CD4-positive, CD25-positive, alpha-beta regulatory T cell (primary cell): ENCODE measurements at regions not wholly inside any gene's neighbourhood (a gene's known extent, or its start where the extent isn't known, plus 50 kb on each side); places are given as distances from the start of the nearest gene placed in this dataset.
A peak's percentile ranks its signal among the peaks of the same experiment; 100 is the strongest.
"Not testable (repeated sequence)": the region's sequence is repeated elsewhere in the genome, so short reads cannot be mapped to it uniquely, and the experiment has no call there.

Source experiments
- ATAC-seq, 2 donors: fragments of 150-1000 bp; cut with Tn5 transposase; one replicate each; pipeline ENCODE4 v1.10.0; 2021; ENCODE audit warnings: low read depth in 2 of 2, moderate number of reproducible peaks in 2 of 2, moderate library complexity in 1 of 2
- DNase-seq, 3 donors: peaks; one replicate each; pipeline versions ENCODE4 v3.0.0 to v3.0.0-alpha.2; 2012 to 2022; ENCODE audit warnings: mixed read lengths in 1 of 3
- H3K27ac ChIP-seq: one replicate; pipeline ENCODE4 v1.7.0; 2013; ENCODE audit warnings: mild to moderate bottlenecking, low read length; ENCODE audit not compliant: insufficient read depth, poor library complexity, severe bottlenecking
- H3K27me3 ChIP-seq: one replicate; pipeline ENCODE4 v1.7.0; 2013; ENCODE audit warnings: low read length; ENCODE audit not compliant: control insufficient read depth, insufficient read depth
- H3K36me3 ChIP-seq: one replicate; pipeline ENCODE4 v1.7.0; 2013; ENCODE audit warnings: mild to moderate bottlenecking, low read length, moderate library complexity; ENCODE audit not compliant: control insufficient read depth, insufficient read depth
- H3K4me1 ChIP-seq: 2 replicates; pipeline ENCODE4 v1.7.0; 2013; ENCODE audit warnings: mild to moderate bottlenecking, low read length; ENCODE audit not compliant: insufficient read depth, control insufficient read depth, poor library complexity, severe bottlenecking
- H3K4me3 ChIP-seq: one replicate; pipeline ENCODE4 v1.7.0; 2013; ENCODE audit warnings: low read depth, mild to moderate bottlenecking, low read length, moderate library complexity
- H3K9me3 ChIP-seq, 2 experiments: 1 replicate in 1 of 2; 2 replicates in 1 of 2; pipeline ENCODE4 v1.7.0; 2013; ENCODE audit warnings: low read length in 2 of 2, mild to moderate bottlenecking in 1 of 2, moderate library complexity in 1 of 2; ENCODE audit not compliant: control insufficient read depth in 2 of 2
- H3K27ac Mint-ChIP-seq, 3 donors: one replicate each; pipeline ENCODE4 v1.8.0; 2020 to 2022; ENCODE audit warnings: mild to moderate bottlenecking in 3 of 3, mixed read lengths in 3 of 3, moderate library complexity in 2 of 3
- H3K27me3 Mint-ChIP-seq: one replicate; pipeline ENCODE4 v1.8.0; 2022; ENCODE audit warnings: mild to moderate bottlenecking, mixed read lengths
- H3K36me3 Mint-ChIP-seq: one replicate; pipeline ENCODE4 v1.8.0; 2020; ENCODE audit warnings: mixed read lengths
- H3K4me1 Mint-ChIP-seq, 4 donors: one replicate each; pipeline ENCODE4 v1.8.0; 2020 to 2022; ENCODE audit warnings: mixed read lengths in 4 of 4, mild to moderate bottlenecking in 1 of 4
- H3K4me3 Mint-ChIP-seq, 4 donors: one replicate each; pipeline ENCODE4 v1.8.0; 2020 to 2022; ENCODE audit warnings: mild to moderate bottlenecking in 4 of 4, mixed read lengths in 4 of 4, moderate library complexity in 3 of 4
- H3K9me3 Mint-ChIP-seq, 7 donors: one replicate each; pipeline ENCODE4 v1.8.0; 2020 to 2022; ENCODE audit warnings: mixed read lengths in 7 of 7, mild to moderate bottlenecking in 3 of 7, moderate library complexity in 2 of 7

- not testable (repeated sequence) for H3K4me3 ChIP-seq, H3K27me3 Mint-ChIP-seq, H3K27ac ChIP-seq, H3K27ac Mint-ChIP-seq, H3K4me3 Mint-ChIP-seq, H3K4me1 ChIP-seq, H3K4me1 Mint-ChIP-seq, H3K9me3 ChIP-seq, ATAC-seq, H3K36me3 ChIP-seq, H3K9me3 Mint-ChIP-seq, H3K36me3 Mint-ChIP-seq, H3K27me3 ChIP-seq, DNase-seq
These were observed 63.1 kb downstream of the TRIM43 start for GRCh38 chr2:95654897-95655296.

- not testable (repeated sequence) for H3K4me3 ChIP-seq, H3K27me3 Mint-ChIP-seq, H3K9me3 ChIP-seq, H3K36me3 ChIP-seq, DNase-seq, H3K36me3 Mint-ChIP-seq, H3K9me3 Mint-ChIP-seq, ATAC-seq, H3K4me3 Mint-ChIP-seq, H3K27me3 ChIP-seq, H3K27ac Mint-ChIP-seq, H3K4me1 ChIP-seq, H3K27ac ChIP-seq, H3K4me1 Mint-ChIP-seq
These were observed 64.8 kb downstream of the TRIM43 start for GRCh38 chr2:95656553-95656952.

GRCh38 chr2:95657937-95658336 is 66.1 kb downstream of the TRIM43 start:
- not testable (repeated sequence) for H3K27ac Mint-ChIP-seq, H3K4me3 Mint-ChIP-seq, H3K4me1 Mint-ChIP-seq, H3K27me3 ChIP-seq, DNase-seq, H3K4me1 ChIP-seq, H3K36me3 ChIP-seq, H3K4me3 ChIP-seq, H3K36me3 Mint-ChIP-seq, H3K9me3 Mint-ChIP-seq, H3K27ac ChIP-seq, H3K9me3 ChIP-seq, ATAC-seq
- H3K27me3 Mint-ChIP-seq, result peaks cover 12% of the 10 kb centered on the region

- not testable (repeated sequence) for H3K36me3 ChIP-seq, H3K36me3 Mint-ChIP-seq, H3K27ac Mint-ChIP-seq, H3K9me3 ChIP-seq, H3K4me1 Mint-ChIP-seq, DNase-seq, H3K4me1 ChIP-seq, H3K27ac ChIP-seq, H3K9me3 Mint-ChIP-seq, H3K4me3 Mint-ChIP-seq, H3K27me3 ChIP-seq, H3K4me3 ChIP-seq, ATAC-seq
- H3K27me3 Mint-ChIP-seq, result peaks cover 17% of the 10 kb centered on the region
These were observed 69.2 kb downstream of the TRIM43 start for GRCh38 chr2:95660766-95661562.

GRCh38 chr2:95663471-95664441 is 72.0 kb downstream of the TRIM43 start:
- ATAC-seq, H3K4me1 Mint-ChIP-seq, H3K4me3 ChIP-seq, H3K27ac Mint-ChIP-seq, DNase-seq, H3K36me3 ChIP-seq, H3K4me1 ChIP-seq, H3K9me3 ChIP-seq, H3K27me3 ChIP-seq, H3K4me3 Mint-ChIP-seq, H3K27ac ChIP-seq, H3K9me3 Mint-ChIP-seq, H3K36me3 Mint-ChIP-seq: not testable (repeated sequence)
- peaks cover 10% of the 10 kb centered on the region for H3K27me3 Mint-ChIP-seq

GRCh38 chr2:95666636-95667035 is 74.8 kb downstream of the TRIM43 start:
- H3K9me3 ChIP-seq, H3K4me1 ChIP-seq, H3K9me3 Mint-ChIP-seq, H3K27me3 Mint-ChIP-seq, H3K36me3 ChIP-seq, H3K27ac ChIP-seq, DNase-seq, H3K27me3 ChIP-seq, ATAC-seq, H3K27ac Mint-ChIP-seq, H3K4me3 ChIP-seq, H3K36me3 Mint-ChIP-seq, H3K4me3 Mint-ChIP-seq: not testable (repeated sequence)
- H3K4me1 Mint-ChIP-seq, result peaks cover 0 to 12% (median 5%) of the 10 kb centered on the region in 4 donors

- DNase-seq (no peak), ATAC-seq (no peak)
- Histone ChIP-seq H3K27me3 (no peaks in the 10 kb centered on the region), H3K9me3 (no peaks in the 10 kb centered on the region), H3K36me3 (no peaks in the 10 kb centered on the region), H3K4me1 (no peaks in the 10 kb centered on the region), H3K27ac (no peak overlapping the region), H3K4me3 (no peak overlapping the region)
- Mint-ChIP-seq H3K27ac (peak overlapping the region in 1 of 3 donors; percentile 6), H3K4me3 (no peak overlapping the region), H3K27me3 (peaks cover 5% of the 10 kb centered on the region), H3K9me3 (no peaks in the 10 kb centered on the region), H3K4me1 (peaks cover 0 to 12% (median 5%) of the 10 kb centered on the region in 4 donors), H3K36me3 (no peaks in the 10 kb centered on the region)
These were observed 75.7 kb downstream of the TRIM43 start for GRCh38 chr2:95667480-95667879.
